ENCODE measurements at regions not wholly inside any gene's neighbourhood (a gene's known extent, or its start where the extent isn't known, plus 50 kb on each side); places are given as distances from the start of the nearest gene placed in this dataset.

GRCh38 chr14:97413966-97414717, 617.0 kb downstream of the VRK1 start:
- in situ Hi-C loops (cut with HindIII; ENCODE audit: low sequenced_read_pairs): no loop called here

GRCh38 chr14:97414718-97415098, 617.5 kb downstream of the VRK1 start:
- in situ Hi-C loops (cut with HindIII; ENCODE audit: low sequenced_read_pairs): no loop called here

GRCh38 chr14:97415907-97416306, 618.7 kb downstream of the VRK1 start:
- in situ Hi-C loops (cut with HindIII; ENCODE audit: low sequenced_read_pairs): no loop called here

- in situ Hi-C loops (cut with HindIII; ENCODE audit: low sequenced_read_pairs): no loop called here
These were observed 619.4 kb downstream of the VRK1 start for GRCh38 chr14:97416550-97416949.

GRCh38 chr14:97417331-97417730, 620.1 kb downstream of the VRK1 start:
- in situ Hi-C loops (cut with HindIII; ENCODE audit: low sequenced_read_pairs): no loop called here

- in situ Hi-C loops (cut with HindIII; ENCODE audit: low sequenced_read_pairs): no loop called here
These were observed 623.0 kb downstream of the VRK1 start for GRCh38 chr14:97420211-97420610.

- in situ Hi-C loops (cut with HindIII; ENCODE audit: low sequenced_read_pairs): no loop called here
These were observed 629.6 kb downstream of the VRK1 start for GRCh38 chr14:97426776-97427175.

GRCh38 chr14:97428808-97429440, 631.7 kb downstream of the VRK1 start:
- in situ Hi-C loops (cut with HindIII; ENCODE audit: low sequenced_read_pairs): no loop called here

GRCh38 chr14:97432586-97432985, 635.4 kb downstream of the VRK1 start:
- in situ Hi-C loops (cut with HindIII; ENCODE audit: low sequenced_read_pairs): no loop called here

- in situ Hi-C loops (cut with HindIII; ENCODE audit: low sequenced_read_pairs): no loop called here
These were observed 644.7 kb downstream of the VRK1 start for GRCh38 chr14:97441740-97442362.

- in situ Hi-C loops (cut with HindIII; ENCODE audit: low sequenced_read_pairs): no loop called here
These were observed 645.2 kb downstream of the VRK1 start for GRCh38 chr14:97442363-97442762.

- in situ Hi-C loops (cut with HindIII; ENCODE audit: low sequenced_read_pairs): no loop called here
These were observed 646.2 kb downstream of the VRK1 start for GRCh38 chr14:97443412-97443811.

GRCh38 chr14:97444248-97444647, 647.1 kb downstream of the VRK1 start:
- in situ Hi-C loops (cut with HindIII; ENCODE audit: low sequenced_read_pairs): no loop called here

- in situ Hi-C loops (cut with HindIII; ENCODE audit: low sequenced_read_pairs): no loop called here
These were observed 648.2 kb downstream of the VRK1 start for GRCh38 chr14:97445367-97445766.

GRCh38 chr14:97446087-97446486, 648.9 kb downstream of the VRK1 start:
- in situ Hi-C loops (cut with HindIII; ENCODE audit: low sequenced_read_pairs): no loop called here

- in situ Hi-C loops (cut with HindIII; ENCODE audit: low sequenced_read_pairs): no loop called here
These were observed 655.1 kb downstream of the VRK1 start for GRCh38 chr14:97452314-97452713.

GRCh38 chr14:97453991-97454390, 656.8 kb downstream of the VRK1 start:
- in situ Hi-C loops (cut with HindIII; ENCODE audit: low sequenced_read_pairs): no loop called here

- in situ Hi-C loops (cut with HindIII; ENCODE audit: low sequenced_read_pairs): no loop called here
These were observed 659.3 kb downstream of the VRK1 start for GRCh38 chr14:97456462-97456861.

GRCh38 chr14:97456958-97457357, 659.8 kb downstream of the VRK1 start:
- in situ Hi-C loops (cut with HindIII; ENCODE audit: low sequenced_read_pairs): no loop called here

GRCh38 chr14:97457575-97458085, 660.4 kb downstream of the VRK1 start:
- in situ Hi-C loops (cut with HindIII; ENCODE audit: low sequenced_read_pairs): no loop called here

- in situ Hi-C loops (cut with HindIII; ENCODE audit: low sequenced_read_pairs): no loop called here
These were observed 661.1 kb downstream of the VRK1 start for GRCh38 chr14:97458255-97458654.
